ENCODE measurements at regions not wholly inside any gene's neighbourhood (a gene's known extent, or its start where the extent isn't known, plus 50 kb on each side); places are given as distances from the start of the nearest gene placed in this dataset.

- TF ChIP-seq TOX (CRISPR knock-in tag; IDR thresholded peaks at IDR 0.05; ENCODE audit: borderline replicate concordance): no peak
- no peak for TF ChIP-seq CSRNP3 (CRISPR knock-in tag; IDR thresholded peaks at IDR 0.05)
- TF ChIP-seq PPARA (CRISPR knock-in tag; IDR thresholded peaks at IDR 0.05; ENCODE audit: borderline replicate concordance): no peak
- TF ChIP-seq ESRRG (CRISPR knock-in tag; IDR thresholded peaks at IDR 0.05): no peak
- no peak for TF ChIP-seq TCF4 (CRISPR knock-in tag; IDR thresholded peaks at IDR 0.05; ENCODE audit: borderline replicate concordance)
- TF ChIP-seq ZC3H10 (CRISPR knock-in tag; IDR thresholded peaks at IDR 0.05): no peak
- no peak for TF ChIP-seq BACH2 (CRISPR knock-in tag; IDR thresholded peaks at IDR 0.05; ENCODE audit: borderline replicate concordance)
- no peak for TF ChIP-seq SNAI2 (CRISPR knock-in tag; IDR thresholded peaks at IDR 0.05)
- no peak for TF ChIP-seq GLIS3 (CRISPR knock-in tag; IDR thresholded peaks at IDR 0.05)
- no peak for TF ChIP-seq PATZ1 (CRISPR knock-in tag; IDR thresholded peaks at IDR 0.05; ENCODE audit: borderline replicate concordance)
- TF ChIP-seq ZNF8 (CRISPR knock-in tag; IDR thresholded peaks at IDR 0.05): no peak
- no peak for TF ChIP-seq OSR1 (CRISPR knock-in tag; IDR thresholded peaks at IDR 0.05)
- no peak for TF ChIP-seq ARNTL (CRISPR knock-in tag; IDR thresholded peaks at IDR 0.05; ENCODE audit: borderline replicate concordance, low read depth)
- no peak for ATAC-seq
Measured at GRCh38 chr9:8206720-8207119, 407.1 kb upstream of the DMAC1 start.

- ATAC-seq: no peak
- TF ChIP-seq POU6F1 (CRISPR knock-in tag; IDR thresholded peaks at IDR 0.05; ENCODE audit: borderline replicate concordance, low read depth) (no peak), GLIS3 (CRISPR knock-in tag; IDR thresholded peaks at IDR 0.05) (no peak), SNAI2 (CRISPR knock-in tag; IDR thresholded peaks at IDR 0.05) (no peak), ZFP3 (CRISPR knock-in tag; IDR thresholded peaks at IDR 0.05) (no peak), PPARA (CRISPR knock-in tag; IDR thresholded peaks at IDR 0.05; ENCODE audit: borderline replicate concordance) (no peak), ZC3H10 (CRISPR knock-in tag; IDR thresholded peaks at IDR 0.05) (no peak), TCF4 (CRISPR knock-in tag; IDR thresholded peaks at IDR 0.05; ENCODE audit: borderline replicate concordance) (no peak), ZNF8 (CRISPR knock-in tag; IDR thresholded peaks at IDR 0.05) (no peak), ZNF70 (CRISPR knock-in tag; IDR thresholded peaks at IDR 0.05) (no peak), ZFP30 (CRISPR knock-in tag; IDR thresholded peaks at IDR 0.05) (no peak), CSDC2 (CRISPR knock-in tag; IDR thresholded peaks at IDR 0.05) (no peak), OSR1 (CRISPR knock-in tag; IDR thresholded peaks at IDR 0.05) (no peak), ZNF565 (CRISPR knock-in tag; conservative IDR thresholded peaks at IDR 0.05; ENCODE audit: low read depth) (no peak)
Measured at GRCh38 chr9:8205576-8205975, 406.0 kb upstream of the DMAC1 start.

- ATAC-seq: no peak
- no peak for TF ChIP-seq PATZ1 (CRISPR knock-in tag; IDR thresholded peaks at IDR 0.05; ENCODE audit: borderline replicate concordance)
- TF ChIP-seq RARB (CRISPR knock-in tag; IDR thresholded peaks at IDR 0.05): no peak
- TF ChIP-seq POU6F1 (CRISPR knock-in tag; IDR thresholded peaks at IDR 0.05; ENCODE audit: borderline replicate concordance, low read depth): no peak
- no peak for TF ChIP-seq ZFP3 (CRISPR knock-in tag; IDR thresholded peaks at IDR 0.05)
- TF ChIP-seq GLIS3 (CRISPR knock-in tag; IDR thresholded peaks at IDR 0.05): no peak
- no peak for TF ChIP-seq TOX (CRISPR knock-in tag; IDR thresholded peaks at IDR 0.05; ENCODE audit: borderline replicate concordance)
- no peak for TF ChIP-seq SNAI2 (CRISPR knock-in tag; IDR thresholded peaks at IDR 0.05)
- no peak for TF ChIP-seq BACH2 (CRISPR knock-in tag; IDR thresholded peaks at IDR 0.05; ENCODE audit: borderline replicate concordance)
Measured at GRCh38 chr9:8189881-8190280, 390.3 kb upstream of the DMAC1 start.

All from SK-N-SH treated with all-trans-retinoic acid at 6 μM for 48 hours (cell line).